Tibial artery (tissue), 4 donors: ENCODE measurements at regions not wholly inside any gene's neighbourhood (a gene's known extent, or its start where the extent isn't known, plus 50 kb on each side); places are given as distances from the start of the nearest gene placed in this dataset.

Source experiments
- DNase-seq, 2 donors: peaks; one replicate each; pipeline ENCODE4 v3.0.0-alpha.2; 2019
- H3K27ac ChIP-seq, 2 donors: fragments of 200-600 bp; sonication (generic) in 1 of 2; 1 replicate in 1 of 2; 2 replicates in 1 of 2; pipeline ENCODE4 v1.5.1; 2018 to 2019; ENCODE audit warnings: mild to moderate bottlenecking in 1 of 2
- H3K27me3 ChIP-seq, 2 donors: fragments of 200-600 bp; sonication (generic) in 1 of 2; one replicate each; pipeline versions ENCODE4 v1.5.1 to v1.6.0; 2016 to 2019
- H3K36me3 ChIP-seq, 3 donors: fragments of 200-600 bp; sonication (generic) in 2 of 3; one replicate each; pipeline ENCODE4 v1.5.1; 2016 to 2019; ENCODE audit warnings: mild to moderate bottlenecking in 2 of 3
- H3K4me1 ChIP-seq, 4 donors: fragments of 200-600 bp; sonication (generic) in 2 of 4; 1 replicate in 3 of 4; 2 replicates in 1 of 4; pipeline ENCODE4 v1.5.1; 2016 to 2019
- H3K4me3 ChIP-seq, 2 donors: fragments of 200-600 bp; sonication (generic) in 1 of 2; 1 replicate in 1 of 2; 2 replicates in 1 of 2; pipeline ENCODE4 v1.5.1; 2018 to 2019; ENCODE audit warnings: mild to moderate bottlenecking in 2 of 2
- H3K9me3 ChIP-seq, 3 donors: fragments of 200-600 bp; sonication (generic) in 1 of 3; one replicate each; pipeline ENCODE4 v1.5.1; 2016 to 2019
- CTCF ChIP-seq, 2 experiments: fragments of 200-600 bp in 1 of 2; fragments of 450-650 bp in 1 of 2; IDR thresholded peaks; one replicate each; pipeline ENCODE4 v1.5.1; 2017 to 2019; ENCODE audit warnings: antibody characterized with exemption in 2 of 2, mild to moderate bottlenecking in 1 of 2, moderate library complexity in 1 of 2
- intact Hi-C: fragments of 100-400 bp; cut with DNase I; formaldehyde crosslinking; loops from one replicate; pipeline ENCODE4 v1.15.0; 2023; ENCODE audit warnings: low total_unique reads

DNA sequence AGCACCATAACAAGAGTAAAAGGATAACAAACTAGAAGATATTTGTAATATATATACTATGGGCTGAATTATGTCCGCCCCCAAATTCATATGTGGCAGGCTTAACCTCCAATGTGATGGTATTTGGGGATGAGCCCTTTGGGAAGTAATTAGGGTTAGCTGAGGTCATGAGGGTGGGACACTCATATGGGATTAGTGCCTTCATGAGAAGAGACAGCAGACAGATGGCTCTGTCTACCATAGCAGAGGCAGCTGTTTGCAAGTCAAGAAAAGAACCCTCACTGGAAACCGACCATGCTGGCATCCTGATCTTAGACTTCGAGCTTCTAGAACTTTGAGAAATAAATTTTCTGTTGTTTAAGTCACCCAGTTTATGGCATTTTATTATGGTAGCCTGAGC lies 303.6 kb downstream of the LMO4 start:
- no peak overlapping the region for H3K27ac ChIP-seq
- no peaks in the 10 kb centered on the region for H3K4me1 ChIP-seq
- no peak for TF ChIP-seq CTCF (IDR thresholded peaks at IDR 0.05)
- H3K4me3 ChIP-seq, result no peak overlapping the region
- H3K9me3 ChIP-seq, result no peaks in the 10 kb centered on the region
- H3K36me3 ChIP-seq, result no peaks in the 10 kb centered on the region
- no peaks in the 10 kb centered on the region for H3K27me3 ChIP-seq
- no peak for DNase-seq
- intact Hi-C loops, result no loop called here

DNA sequence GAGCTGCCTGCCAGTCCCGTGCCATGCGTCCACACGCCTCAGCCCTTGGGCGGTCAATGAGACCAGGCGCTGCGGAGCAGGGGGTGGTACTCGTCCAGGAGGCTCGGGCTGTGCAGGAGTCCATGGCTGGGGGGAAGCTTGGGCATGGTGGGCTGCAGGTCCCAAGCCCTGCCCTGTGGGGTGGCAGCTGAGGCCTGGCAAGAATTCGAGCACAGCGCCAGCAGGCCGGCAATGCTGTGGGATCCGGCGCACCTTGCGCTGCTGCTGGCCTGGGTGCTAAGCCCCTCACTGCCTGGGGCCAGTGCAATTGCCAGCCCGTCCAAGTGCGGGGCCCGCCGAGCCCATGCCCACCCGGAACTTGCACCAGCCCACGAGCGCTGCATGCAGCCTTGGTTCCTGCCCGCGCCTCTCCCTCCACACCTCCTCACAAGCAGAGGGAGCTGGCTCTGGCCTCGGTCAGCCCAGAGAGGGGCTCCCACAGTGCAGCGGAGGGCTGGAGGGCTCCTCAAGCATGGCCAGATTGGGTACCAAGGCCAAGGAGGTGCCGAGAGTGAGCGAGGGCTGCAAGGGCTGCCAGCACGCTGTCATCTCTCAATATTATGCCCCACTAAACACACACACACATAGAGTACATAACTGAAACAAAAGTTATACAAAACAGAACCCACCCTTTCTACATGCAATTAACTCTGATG lies 307.7 kb downstream of the LMO4 start:
- intact Hi-C loops, result no loop called here
- H3K9me3 ChIP-seq, result no peaks in the 10 kb centered on the region
- no peak for DNase-seq
- H3K4me3 ChIP-seq, result no peak overlapping the region
- no peaks in the 10 kb centered on the region for H3K36me3 ChIP-seq
- H3K4me1 ChIP-seq, result no peaks in the 10 kb centered on the region
- H3K27ac ChIP-seq, result no peak overlapping the region
- no peaks in the 10 kb centered on the region for H3K27me3 ChIP-seq
- TF ChIP-seq CTCF (IDR thresholded peaks at IDR 0.05), result no peak

GRCh38 chr1:87638636-87639035 lies 310.0 kb downstream of the LMO4 start:
- DNase-seq, result no peak
- H3K4me1 ChIP-seq, result peaks cover 0 to 12% (median 9%) of the 10 kb centered on the region in 4 donors
- H3K27me3 ChIP-seq, result no peaks in the 10 kb centered on the region
- H3K27ac ChIP-seq, result no peak overlapping the region
- no peaks in the 10 kb centered on the region for H3K9me3 ChIP-seq
- no peak for TF ChIP-seq CTCF (IDR thresholded peaks at IDR 0.05)
- intact Hi-C loops, result no loop called here
- no peaks in the 10 kb centered on the region for H3K36me3 ChIP-seq
- no peak overlapping the region for H3K4me3 ChIP-seq

DNA sequence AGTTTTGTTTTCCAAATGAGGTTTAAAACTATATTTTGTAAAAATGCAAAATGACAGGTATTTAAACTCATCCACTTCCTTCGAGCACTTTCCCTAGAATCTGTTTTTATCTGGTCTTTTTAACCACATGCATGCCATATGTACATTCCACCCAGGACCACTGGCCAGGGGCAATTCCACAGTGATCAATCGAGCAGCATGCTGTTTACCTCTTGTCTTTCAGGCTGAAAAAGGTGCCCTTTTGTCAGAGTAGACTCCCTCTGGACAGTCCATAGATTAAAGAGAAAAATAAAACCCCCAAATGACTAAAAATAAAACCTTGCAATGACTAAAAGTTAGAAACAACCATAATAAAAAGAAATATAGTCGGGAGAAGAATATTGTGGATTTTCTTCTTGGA lies 313.3 kb downstream of the LMO4 start:
- no peak for TF ChIP-seq CTCF (IDR thresholded peaks at IDR 0.05)
- Histone ChIP-seq H3K4me3 (no peak overlapping the region), H3K4me1 (peaks cover 0 to 26% (median 18%) of the 10 kb centered on the region in 4 donors), H3K27ac (no peak overlapping the region), H3K9me3 (no peaks in the 10 kb centered on the region), H3K27me3 (no peaks in the 10 kb centered on the region), H3K36me3 (no peaks in the 10 kb centered on the region)
- DNase-seq, result no peak
- intact Hi-C loops, result no loop called here

GRCh38 chr1:87642581-87643221 lies 314.0 kb downstream of the LMO4 start:
- H3K4me3 ChIP-seq, result no peak overlapping the region
- H3K27me3 ChIP-seq, result no peaks in the 10 kb centered on the region
- no peak for TF ChIP-seq CTCF (IDR thresholded peaks at IDR 0.05)
- H3K4me1 ChIP-seq, result peaks cover 0 to 26% (median 18%) of the 10 kb centered on the region in 4 donors
- no peak for DNase-seq
- no peaks in the 10 kb centered on the region for H3K9me3 ChIP-seq
- intact Hi-C loops, result no loop called here
- no peak overlapping the region for H3K27ac ChIP-seq
- no peaks in the 10 kb centered on the region for H3K36me3 ChIP-seq
